ENCODE measurements at regions not wholly inside any gene's neighbourhood (a gene's known extent, or its start where the extent isn't known, plus 50 kb on each side); places are given as distances from the start of the nearest gene placed in this dataset.
"Not testable (repeated sequence)": the region's sequence is repeated elsewhere in the genome, so short reads cannot be mapped to it uniquely, and the experiment has no call there.

DNA sequence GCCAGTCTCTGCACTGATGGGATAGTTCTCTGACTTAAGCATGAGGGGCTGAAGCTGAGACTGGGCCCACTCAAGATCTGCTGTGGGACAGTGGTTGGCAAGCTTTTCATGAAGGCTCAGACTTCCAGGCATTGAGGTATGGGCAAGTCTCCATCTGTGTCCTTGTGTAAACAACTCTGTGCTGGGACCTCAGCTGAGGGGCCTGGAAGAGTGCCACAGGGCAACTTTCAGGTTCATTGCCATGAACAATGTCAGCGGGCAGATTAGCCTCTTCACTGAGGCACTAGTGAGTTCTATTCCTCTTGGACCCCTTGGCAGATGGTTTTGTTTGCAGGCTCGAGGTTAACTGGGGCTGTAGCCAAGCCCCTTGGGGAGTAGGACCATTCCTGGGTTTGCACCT lies 127.1 kb downstream of the MRPS30 start:
- DNase-seq (ENCODE audit: low read depth in 3 of 3, low spot score in 2 of 3) = no peak

DNA sequence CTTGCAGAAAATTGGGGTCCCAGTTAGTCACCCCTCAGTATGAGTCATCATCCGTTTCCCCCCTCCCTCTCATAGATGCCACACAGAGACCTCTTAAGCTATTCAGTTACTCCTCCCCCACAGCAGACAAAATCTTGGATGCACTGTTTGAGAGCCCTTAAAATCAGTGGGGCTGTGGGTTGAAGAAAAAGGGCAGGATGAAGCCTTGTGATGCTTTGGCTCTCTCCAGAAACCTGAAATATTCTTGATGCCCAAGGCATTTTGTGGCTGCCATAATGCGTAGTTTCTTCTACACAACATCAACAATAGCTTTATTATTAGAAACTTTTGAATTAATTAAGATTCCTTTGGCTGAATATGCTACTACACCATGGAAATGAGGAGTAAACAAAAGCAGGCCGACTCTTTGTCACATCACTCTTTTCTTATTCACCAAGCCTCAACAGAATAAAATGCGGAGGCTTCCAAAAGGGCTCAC lies 133.8 kb downstream of the MRPS30 start:
- no peak for DNase-seq (ENCODE audit: low read depth in 3 of 3, low spot score in 2 of 3)

DNA sequence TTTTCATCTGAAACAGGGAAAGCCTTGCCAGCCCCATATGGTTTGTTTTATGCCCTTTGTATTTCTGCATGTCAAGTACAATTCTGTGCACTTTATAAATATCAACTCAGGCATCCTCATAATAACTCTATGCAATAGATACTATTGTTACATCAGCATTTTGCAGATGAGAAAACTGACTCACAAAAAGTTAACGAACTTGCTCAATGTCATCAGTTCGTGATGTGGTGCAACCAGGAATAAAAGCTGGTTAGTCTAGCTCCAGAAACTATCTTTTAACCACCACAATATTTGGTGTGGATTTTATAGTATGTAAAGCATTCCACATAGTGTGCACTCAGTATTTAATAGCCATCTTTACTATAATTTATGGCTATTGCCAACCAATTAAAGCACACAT lies 134.9 kb downstream of the MRPS30 start:
- DNase-seq (ENCODE audit: low read depth in 3 of 3, low spot score in 2 of 3) = no peak

DNA sequence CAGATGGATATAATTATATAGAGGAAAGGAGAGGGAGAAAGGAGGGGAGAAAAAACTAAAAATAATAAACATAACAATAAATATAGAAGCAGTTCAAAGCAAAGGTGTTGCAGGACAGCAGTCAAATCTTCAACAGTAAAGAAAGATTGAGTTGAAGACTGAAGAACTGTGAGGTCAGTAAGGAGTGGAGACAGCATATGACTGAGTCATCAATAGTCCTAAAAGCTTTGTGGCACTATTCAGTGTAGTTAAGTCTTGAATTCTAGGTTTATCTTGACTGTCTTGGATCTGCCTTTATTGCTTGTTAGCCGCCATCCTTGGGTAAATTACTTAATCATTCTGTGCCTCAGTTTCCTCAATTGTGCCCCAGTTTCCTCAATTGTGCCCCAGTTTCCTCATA lies 137.0 kb downstream of the MRPS30 start:
- DNase-seq (ENCODE audit: low read depth in 3 of 3, low spot score in 2 of 3) = no peak

DNA sequence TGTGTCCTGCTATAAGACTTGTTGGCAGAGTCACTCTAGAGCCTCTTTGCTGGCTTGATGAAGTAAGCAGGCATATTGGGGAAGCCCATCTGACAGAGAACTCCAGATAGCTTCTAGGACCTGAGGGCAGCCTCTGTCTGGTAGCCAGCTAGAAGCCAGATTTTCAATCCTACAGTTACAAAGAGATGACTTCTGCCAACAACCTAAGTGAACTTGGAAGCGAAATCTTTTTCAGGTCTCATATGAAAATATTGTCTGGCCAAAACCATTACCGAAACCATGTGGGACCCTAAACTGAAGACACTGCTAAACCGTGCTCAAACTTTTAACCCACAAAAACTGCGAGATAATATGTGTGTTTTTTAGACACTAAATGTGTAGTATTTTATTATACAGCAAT lies 140.9 kb downstream of the MRPS30 start:
- no peak for DNase-seq (ENCODE audit: low read depth in 3 of 3, low spot score in 2 of 3)

DNA sequence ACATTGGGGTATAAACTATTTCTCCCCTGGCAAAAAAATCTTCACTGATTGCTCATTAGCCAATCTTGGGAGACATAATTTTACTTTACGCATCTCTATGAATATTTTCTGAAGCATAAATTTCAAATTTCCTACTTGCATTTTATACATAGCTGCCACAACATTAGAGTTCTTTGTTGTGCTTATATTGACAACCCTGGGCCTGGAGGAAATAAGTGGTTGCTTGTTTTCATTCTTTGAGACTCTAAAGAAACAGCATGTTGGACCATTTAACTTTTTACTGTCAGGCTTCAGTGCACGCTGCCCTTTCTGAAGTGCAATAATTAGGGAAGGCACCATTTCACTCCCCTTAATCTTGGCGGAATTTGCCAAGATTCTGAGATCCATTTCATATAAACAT lies 142.6 kb downstream of the MRPS30 start:
- DNase-seq (ENCODE audit: low read depth in 3 of 3, low spot score in 2 of 3) = no peak

DNA sequence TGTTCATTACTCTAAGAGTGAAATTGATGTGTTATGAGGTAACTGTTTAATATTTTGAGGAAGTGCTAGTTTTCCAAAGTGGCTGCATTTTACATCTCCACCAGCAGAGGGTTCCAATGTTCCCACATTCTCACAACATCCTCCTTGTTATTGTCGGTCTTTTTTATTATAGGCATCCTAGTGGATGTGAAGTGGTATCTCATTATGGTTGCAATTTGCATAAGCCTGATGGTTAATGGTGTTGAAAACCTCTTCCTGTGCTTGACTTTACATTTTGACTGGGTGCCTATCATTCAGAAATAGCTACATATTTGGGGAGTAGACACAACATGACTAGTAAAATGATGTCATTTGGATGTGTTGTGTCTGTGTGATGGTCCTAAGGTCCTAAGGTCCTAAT lies 143.6 kb downstream of the MRPS30 start:
- no peak for DNase-seq (ENCODE audit: low read depth in 3 of 3, low spot score in 2 of 3)

DNA sequence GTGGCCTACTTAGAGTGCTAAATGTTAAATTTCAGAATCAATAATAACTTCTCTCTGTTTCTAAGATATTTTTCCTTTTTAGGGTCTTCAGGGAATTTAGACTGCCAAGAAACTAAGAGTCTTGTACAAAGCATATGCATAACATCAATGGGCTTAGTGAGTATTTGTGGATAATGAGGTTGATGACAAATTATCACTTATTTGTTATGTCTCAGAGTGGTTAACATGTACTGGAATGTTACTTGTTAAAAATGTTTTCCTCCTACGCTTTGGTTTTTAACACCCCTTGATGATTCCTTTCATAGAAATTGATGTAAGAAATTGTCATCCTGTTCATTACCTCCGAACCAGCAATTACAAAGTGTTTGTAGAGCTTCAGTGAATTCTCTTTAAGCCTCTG lies 144.3 kb downstream of the MRPS30 start:
- no peak for DNase-seq (ENCODE audit: low read depth in 3 of 3, low spot score in 2 of 3)

DNA sequence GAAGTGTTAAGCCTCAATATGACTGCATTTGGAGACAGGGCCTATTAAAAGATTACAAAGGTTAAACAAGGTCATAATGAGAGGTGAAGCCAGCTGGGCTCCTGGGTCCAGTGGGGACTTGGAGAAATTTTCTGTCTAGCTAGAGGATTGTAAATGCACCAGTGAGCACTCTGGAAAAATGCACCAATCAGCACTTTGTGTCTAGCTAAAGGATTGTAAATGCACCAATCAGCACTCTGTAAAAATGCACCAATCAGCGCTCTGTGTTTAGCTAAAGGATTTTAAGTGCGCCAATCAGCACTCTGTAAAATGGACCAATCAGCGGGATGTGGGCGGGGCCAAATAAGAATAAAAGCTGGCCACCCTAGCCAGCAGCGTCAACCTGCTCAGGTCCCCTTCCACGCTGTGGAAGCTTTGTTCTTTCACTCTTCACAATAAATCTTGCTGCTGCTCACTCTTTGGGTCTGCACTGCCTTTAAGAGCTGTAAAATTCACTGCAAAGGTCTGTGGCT lies 150.3 kb downstream of the MRPS30 start:
- not testable (repeated sequence) for DNase-seq (ENCODE audit: low read depth in 3 of 3, low spot score in 2 of 3)

DNA sequence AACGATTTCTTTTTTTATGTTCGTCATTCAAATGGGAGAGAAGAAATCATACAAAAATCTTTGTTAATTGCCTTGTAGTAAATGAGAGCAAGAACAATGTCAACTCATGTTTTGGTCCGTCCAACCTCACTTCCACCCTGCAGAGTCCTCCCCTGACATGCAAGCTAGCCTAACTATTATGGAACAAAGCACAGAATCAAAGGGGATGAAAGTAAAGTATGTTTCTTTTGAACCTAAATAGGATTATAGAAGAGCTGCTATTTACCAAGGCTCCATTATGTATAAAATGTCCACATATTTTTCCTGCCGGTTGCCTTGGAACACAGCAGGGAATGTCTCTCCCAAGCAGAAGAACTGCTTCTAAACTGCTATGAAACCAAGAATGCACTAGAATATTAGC lies 161.1 kb downstream of the MRPS30 start:
- DNase-seq (ENCODE audit: low read depth in 3 of 3, low spot score in 2 of 3) = no peak

DNA sequence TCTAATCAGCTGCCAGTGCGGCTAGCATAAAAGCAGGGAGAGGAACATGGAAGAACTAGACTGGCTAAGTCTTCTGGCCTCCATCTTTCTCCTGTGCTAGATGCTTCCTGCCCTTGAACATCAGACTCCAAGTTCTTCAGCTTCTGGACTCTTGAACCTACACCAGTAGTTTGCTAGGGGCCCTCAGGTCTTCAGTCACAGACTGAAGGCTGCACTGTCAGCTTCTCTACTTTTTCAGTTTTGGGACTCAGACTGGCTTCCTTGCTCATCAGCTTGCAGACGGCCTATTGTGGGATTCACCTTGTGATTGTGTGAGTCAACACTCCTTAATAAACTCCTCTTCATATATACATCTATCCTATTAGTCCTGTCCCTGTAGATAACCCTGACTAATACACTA lies 162.2 kb downstream of the MRPS30 start:
- not testable (repeated sequence) for DNase-seq (ENCODE audit: low read depth in 3 of 3, low spot score in 2 of 3)

DNA sequence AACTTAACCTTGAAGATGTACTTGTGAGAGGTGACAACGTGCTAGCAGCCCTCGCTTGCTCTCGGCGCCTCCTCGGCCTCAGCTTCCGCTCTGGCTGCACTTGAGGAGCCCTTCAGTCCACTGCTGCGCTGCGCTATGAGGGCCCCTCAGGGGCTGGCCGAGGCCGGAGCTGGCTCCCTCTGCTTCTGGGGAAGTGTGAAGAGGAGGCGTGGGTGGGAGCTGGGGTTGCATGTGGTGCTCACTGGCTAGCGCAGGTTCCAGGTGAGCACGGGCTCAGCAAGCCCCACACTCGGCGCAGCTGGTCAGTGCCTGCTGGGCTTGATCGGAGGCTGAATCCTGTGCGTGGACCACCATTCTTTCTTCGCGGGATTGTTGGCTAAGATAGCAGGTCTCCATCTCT lies 166.1 kb downstream of the MRPS30 start:
- no peak for DNase-seq (ENCODE audit: low read depth in 3 of 3, low spot score in 2 of 3)

DNA sequence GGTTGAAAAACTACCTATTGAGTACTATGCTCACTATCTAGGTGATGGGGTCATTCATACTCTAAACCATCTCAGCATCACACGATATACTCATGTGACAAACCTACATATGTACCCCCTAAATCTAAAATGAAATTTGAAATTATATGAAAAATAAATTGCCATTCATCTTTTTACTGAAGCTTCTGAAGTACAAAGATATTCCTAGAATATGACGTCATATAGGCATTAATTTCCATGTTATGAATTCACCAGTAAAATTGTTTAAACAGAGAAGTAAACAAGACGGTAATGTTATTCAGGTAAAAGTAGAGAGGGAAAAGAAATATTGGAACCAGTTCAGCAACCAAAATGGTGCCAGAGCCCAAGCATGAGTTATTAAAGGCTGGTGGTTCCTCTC lies 173.0 kb downstream of the MRPS30 start:
- DNase-seq (ENCODE audit: low read depth in 3 of 3, low spot score in 2 of 3) = no peak

DNA sequence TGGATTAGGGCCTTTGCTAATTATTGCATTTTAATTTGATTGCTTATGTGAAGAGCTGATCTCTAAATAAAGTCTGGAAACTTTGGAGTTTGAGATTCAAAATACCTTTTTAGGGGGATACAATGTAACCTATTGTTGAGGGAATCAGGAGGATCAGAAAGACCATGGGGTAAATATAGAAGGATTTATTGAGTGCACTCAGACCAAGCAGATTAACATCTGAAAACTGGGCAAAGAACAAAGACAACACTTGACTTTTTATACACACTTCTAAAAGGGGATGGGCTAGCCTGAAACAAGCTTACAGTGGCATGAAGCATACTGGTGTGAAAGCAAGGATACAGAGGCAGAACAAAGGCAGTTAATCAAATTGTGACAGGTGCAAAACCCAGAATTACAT lies 174.3 kb downstream of the MRPS30 start:
- no peak for DNase-seq (ENCODE audit: low read depth in 3 of 3, low spot score in 2 of 3)

DNA sequence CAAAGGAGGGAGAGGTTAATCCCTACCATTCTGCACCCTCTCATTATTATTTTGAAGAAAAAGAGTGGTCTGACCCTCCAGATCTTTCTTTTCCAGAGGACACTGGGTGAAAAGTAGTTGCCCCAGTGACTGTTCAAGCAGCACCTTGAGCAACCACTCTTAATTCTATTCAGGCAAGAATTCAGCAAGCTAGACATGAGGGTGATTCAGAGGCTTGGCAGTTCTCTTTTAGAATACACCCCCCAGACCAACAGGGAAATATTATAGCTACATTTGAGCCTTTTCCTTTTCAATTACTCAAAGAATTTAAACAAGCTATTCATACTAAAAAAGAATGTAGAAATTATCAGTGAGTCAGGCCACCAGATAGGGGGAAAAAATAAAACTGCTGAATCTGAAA lies 178.3 kb downstream of the MRPS30 start:
- DNase-seq (ENCODE audit: low read depth in 3 of 3, low spot score in 2 of 3) = no peak

DNA sequence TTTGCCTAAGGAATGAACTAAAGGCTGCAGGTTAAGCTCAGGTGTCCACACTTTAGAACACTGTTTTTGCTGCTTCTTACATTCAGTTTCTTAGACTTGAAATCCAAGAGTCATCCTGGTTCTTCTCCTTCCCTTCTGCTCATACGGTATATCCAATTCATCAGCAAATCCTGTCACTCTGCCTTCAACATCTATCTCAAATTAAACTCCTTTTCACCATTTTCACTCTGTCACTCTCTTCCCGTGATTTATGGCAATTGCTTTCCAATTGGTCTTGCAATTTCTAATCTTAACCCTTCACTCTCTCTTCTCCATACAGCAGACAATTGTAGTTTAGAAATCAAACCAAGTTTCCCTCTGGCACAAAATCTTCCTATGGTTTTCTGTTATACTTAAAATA lies 182.9 kb downstream of the MRPS30 start:
- no peak for DNase-seq (ENCODE audit: low read depth in 3 of 3, low spot score in 2 of 3)

DNA sequence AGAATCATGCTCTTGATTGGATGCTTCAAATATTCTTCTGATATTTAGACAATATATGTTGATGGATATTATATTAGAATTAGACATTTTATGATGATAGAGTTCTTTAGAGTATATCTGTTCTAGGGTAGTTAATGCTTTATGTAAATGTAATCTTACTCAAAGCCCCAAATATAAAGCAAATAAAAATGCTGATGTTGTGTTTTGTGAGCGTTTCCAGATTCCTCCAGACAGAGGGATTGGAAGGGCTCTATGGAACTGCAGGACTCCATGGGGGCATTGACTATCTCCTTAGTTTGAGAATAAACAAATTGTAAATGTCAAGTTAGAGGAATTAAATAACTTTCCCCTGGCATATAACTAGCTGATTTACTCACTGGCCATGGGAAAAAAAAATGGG lies 184.5 kb downstream of the MRPS30 start:
- no peak for DNase-seq (ENCODE audit: low read depth in 3 of 3, low spot score in 2 of 3)

DNA sequence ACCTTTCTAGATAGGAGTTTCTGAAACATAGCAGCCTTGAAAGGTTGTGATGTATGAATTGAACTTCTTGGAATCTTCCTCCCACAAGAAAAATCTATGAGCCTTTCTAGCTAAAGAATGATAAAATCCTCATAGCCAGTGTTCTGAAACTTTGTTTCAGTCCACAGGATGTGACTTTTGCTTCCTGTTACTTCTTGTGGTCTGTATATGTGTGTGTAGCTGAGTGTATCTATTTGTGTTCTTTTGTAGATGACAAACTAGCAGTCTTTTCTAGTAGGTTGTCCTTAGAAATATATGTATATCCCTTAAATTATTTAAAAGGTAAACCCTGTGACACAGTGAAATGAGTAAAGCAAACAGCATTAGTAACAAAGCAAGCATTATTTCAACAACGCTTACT lies 188.8 kb downstream of the MRPS30 start:
- no peak for DNase-seq (ENCODE audit: low read depth in 3 of 3, low spot score in 2 of 3)

DNA sequence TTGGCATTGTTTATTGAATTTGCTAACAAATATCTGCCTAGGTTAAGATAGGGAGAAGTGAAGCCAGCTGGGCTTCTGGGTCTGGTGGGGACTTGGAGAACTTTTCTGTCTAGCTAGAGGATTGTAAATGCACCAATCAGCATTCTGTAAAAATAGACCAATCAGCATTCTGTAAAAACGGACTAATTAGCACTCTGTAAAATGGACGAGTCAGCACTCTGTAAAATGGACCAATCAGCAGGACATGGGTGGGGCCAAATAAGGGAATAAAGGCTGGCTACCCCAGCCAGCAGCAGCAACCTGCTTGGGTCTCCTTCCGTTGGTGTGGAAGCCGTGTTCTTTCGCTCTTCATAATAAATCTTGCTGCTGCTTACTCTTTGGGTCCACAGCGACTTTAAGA lies 198.4 kb downstream of the MRPS30 start:
- DNase-seq (ENCODE audit: low read depth in 3 of 3, low spot score in 2 of 3) = not testable (repeated sequence)

DNA sequence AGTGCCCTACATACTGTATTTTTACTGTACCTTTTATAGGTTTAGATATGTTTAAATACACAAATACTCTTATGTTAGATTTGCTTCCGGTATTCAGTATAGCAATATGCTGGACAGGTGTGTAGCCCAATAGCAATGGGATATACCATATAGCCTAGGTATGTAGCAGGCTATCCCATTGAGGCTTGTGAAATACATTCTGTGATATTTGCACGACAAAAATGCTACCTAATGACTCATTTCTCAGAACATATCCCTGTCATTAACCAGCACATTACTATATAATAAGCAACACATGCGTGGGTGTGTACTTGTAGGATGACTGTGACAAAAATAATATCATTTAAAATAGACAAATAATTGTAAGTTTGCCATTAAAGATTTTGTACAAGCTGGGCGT lies 208.8 kb downstream of the MRPS30 start:
- no peak for DNase-seq (ENCODE audit: low read depth in 3 of 3, low spot score in 2 of 3)

DNA sequence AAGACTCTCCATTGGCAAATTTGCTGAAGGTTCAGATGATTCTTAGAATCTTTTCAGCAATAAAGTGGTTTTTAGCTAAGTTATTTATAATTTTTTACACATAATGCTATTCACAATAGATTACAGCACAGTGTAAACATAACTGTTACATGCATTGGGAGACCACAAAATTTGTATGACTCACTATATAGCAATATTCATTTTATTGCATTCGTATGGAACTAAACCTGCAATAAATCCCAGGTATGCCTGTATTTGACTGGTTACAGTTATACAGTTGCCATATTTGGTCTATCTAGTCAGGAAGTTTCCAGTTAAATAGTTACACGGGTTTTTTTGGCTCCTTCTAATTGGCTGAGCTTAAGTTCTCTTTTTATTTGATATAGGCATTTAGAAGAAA lies 220.8 kb downstream of the MRPS30 start:
- DNase-seq (ENCODE audit: low read depth in 3 of 3, low spot score in 2 of 3) = no peak

DNA sequence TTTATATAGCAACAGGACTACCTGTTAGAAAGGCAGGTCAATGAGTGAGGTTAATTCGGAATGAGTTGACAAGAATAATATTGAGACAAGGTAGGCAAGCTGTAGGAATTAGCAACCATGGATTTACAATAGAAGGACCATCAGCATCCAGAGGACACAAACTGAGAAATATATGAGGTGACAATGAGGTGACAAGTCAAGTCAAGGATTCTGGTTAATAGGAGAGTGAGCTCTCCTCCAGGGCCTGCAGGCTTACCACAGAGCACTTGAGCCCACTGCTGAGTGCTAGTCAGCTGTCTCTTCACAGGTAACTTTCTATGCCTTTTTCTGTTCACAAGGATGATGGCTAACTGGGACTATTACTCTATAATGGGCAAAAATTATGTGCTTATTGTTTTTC lies 227.2 kb downstream of the MRPS30 start:
- no peak for DNase-seq (ENCODE audit: low read depth in 3 of 3, low spot score in 2 of 3)

DNA sequence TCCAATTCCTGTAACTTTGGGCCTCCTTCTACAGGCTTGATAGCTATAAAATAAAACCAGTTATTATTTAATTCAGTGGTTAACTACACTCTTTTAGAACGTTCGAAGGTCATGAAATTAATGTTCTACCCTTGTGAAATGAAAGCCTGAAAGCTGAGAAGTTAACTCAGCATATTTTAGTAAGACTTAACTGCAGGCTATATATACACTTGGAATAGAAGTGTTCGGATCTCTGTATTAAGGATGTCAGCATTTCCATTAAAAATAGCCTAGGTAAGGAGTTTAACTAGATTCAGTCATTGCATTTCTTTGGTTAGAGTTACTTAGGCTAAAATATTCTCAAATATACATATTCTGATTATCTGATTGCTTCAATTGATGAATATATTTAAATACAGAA lies 229.2 kb downstream of the MRPS30 start:
- DNase-seq (ENCODE audit: low read depth in 3 of 3, low spot score in 2 of 3) = no peak
